GM21723 (cell line): ENCODE measurements at regions not wholly inside any gene's neighbourhood (a gene's known extent, or its start where the extent isn't known, plus 50 kb on each side); places are given as distances from the start of the nearest gene placed in this dataset.
"Not testable (repeated sequence)": the region's sequence is repeated elsewhere in the genome, so short reads cannot be mapped to it uniquely, and the experiment has no call there.

Source experiments
- ATAC-seq: cut with Tn5 transposase; IDR thresholded peaks from one replicate; pipeline ENCODE4 v1.9.1; 2021; ENCODE audit warnings: mild to moderate bottlenecking, moderate library complexity; ENCODE audit not compliant: unreplicated experiment

- no peak for ATAC-seq
These were observed 255.5 kb downstream of the EFCAB11 start for GRCh38 chr14:89699071-89699470.

GRCh38 chr14:89697281-89698060, 257.1 kb downstream of the EFCAB11 start:
- no peak for ATAC-seq

- no peak for ATAC-seq
These were observed 258.7 kb downstream of the EFCAB11 start for GRCh38 chr14:89695846-89696245.

GRCh38 chr14:89690139-89690538, 264.4 kb downstream of the EFCAB11 start:
- ATAC-seq, result no peak

- ATAC-seq, result not testable (repeated sequence)
These were observed 264.8 kb downstream of the EFCAB11 start for GRCh38 chr14:89689711-89690110.

- no peak for ATAC-seq
These were observed 265.9 kb downstream of the EFCAB11 start for GRCh38 chr14:89688507-89689211.

GRCh38 chr14:89687129-89687528, 267.4 kb downstream of the EFCAB11 start:
- ATAC-seq, result not testable (repeated sequence)

- ATAC-seq, result no peak
These were observed 267.1 kb upstream of the FOXN3 start for GRCh38 chr14:89684139-89684538.

GRCh38 chr14:89681086-89682018, 264.3 kb upstream of the FOXN3 start:
- ATAC-seq, result peak; percentile 92

- ATAC-seq, result no peak
These were observed 263.1 kb upstream of the FOXN3 start for GRCh38 chr14:89680156-89680555.

GRCh38 chr14:89678768-89679167, 261.7 kb upstream of the FOXN3 start:
- no peak for ATAC-seq

GRCh38 chr14:89675590-89675989, 258.6 kb upstream of the FOXN3 start:
- no peak for ATAC-seq

GRCh38 chr14:89674936-89675335, 257.9 kb upstream of the FOXN3 start:
- no peak for ATAC-seq

- ATAC-seq, result no peak
These were observed 257.2 kb upstream of the FOXN3 start for GRCh38 chr14:89674240-89674639.

- no peak for ATAC-seq
These were observed 256.6 kb upstream of the FOXN3 start for GRCh38 chr14:89673512-89674225.

GRCh38 chr14:89672636-89673511, 255.8 kb upstream of the FOXN3 start:
- no peak for ATAC-seq

GRCh38 chr14:89669193-89669592, 252.2 kb upstream of the FOXN3 start:
- ATAC-seq, result no peak

- ATAC-seq, result no peak
These were observed 250.9 kb upstream of the FOXN3 start for GRCh38 chr14:89667983-89668382.

GRCh38 chr14:89665300-89666081, 248.5 kb upstream of the FOXN3 start:
- not testable (repeated sequence) for ATAC-seq
